ENCODE measurements at regions not wholly inside any gene's neighbourhood (a gene's known extent, or its start where the extent isn't known, plus 50 kb on each side); places are given as distances from the start of the nearest gene placed in this dataset.

DNA sequence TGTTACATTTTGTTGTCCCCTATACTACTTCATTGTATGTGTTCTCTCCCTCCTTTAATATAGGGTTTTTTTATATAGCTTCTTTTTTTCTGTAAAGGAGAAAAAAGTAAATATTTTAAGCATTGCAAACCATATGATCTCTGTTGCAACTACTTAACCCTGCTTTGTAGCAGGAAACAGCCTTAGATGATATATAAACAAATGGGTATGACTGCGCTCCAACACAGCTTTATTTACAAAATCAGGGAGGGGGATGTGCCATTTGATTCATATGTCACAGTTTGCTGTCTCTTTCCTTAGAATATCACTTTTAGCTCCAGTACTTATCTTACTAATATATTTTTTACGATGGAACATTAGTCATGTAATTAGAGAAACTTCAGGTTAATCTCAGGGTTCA, 155.2 kb upstream of the GNAI1 start:
- TF ChIP-seq, protein P1, sequence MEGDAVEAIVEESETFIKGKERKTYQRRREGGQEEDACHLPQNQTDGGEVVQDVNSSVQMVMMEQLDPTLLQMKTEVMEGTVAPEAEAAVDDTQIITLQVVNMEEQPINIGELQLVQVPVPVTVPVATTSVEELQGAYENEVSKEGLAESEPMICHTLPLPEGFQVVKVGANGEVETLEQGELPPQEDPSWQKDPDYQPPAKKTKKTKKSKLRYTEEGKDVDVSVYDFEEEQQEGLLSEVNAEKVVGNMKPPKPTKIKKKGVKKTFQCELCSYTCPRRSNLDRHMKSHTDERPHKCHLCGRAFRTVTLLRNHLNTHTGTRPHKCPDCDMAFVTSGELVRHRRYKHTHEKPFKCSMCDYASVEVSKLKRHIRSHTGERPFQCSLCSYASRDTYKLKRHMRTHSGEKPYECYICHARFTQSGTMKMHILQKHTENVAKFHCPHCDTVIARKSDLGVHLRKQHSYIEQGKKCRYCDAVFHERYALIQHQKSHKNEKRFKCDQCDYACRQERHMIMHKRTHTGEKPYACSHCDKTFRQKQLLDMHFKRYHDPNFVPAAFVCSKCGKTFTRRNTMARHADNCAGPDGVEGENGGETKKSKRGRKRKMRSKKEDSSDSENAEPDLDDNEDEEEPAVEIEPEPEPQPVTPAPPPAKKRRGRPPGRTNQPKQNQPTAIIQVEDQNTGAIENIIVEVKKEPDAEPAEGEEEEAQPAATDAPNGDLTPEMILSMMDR (IDR thresholded peaks at IDR 0.05): no peak
- TF ChIP-seq EZH2 (IDR thresholded peaks at IDR 0.05): no peak
- no peak for TF ChIP-seq EZH2phosphoT487 (IDR thresholded peaks at IDR 0.05)

Measured in neural progenitor cell (in vitro differentiated cells).